SK-N-MC (cell line): ENCODE measurements at regions not wholly inside any gene's neighbourhood (a gene's known extent, or its start where the extent isn't known, plus 50 kb on each side); places are given as distances from the start of the nearest gene placed in this dataset.

Experiments used
- EZH2 ChIP-seq: fragments of 200-600 bp; sonication (generic); IDR thresholded peaks from one replicate; pipeline ENCODE4 v1.6.1; 2017; ENCODE audit warnings: antibody characterized with exemption
- FOXP2 ChIP-seq: optimal IDR thresholded peaks from 2 replicates; pipeline ENCODE3; 2011; ENCODE audit warnings: mild to moderate bottlenecking, moderate library complexity; ENCODE audit not compliant: insufficient read depth; ENCODE audit errors: extremely low read length, control extremely low read depth
- POLR2AphosphoS5 ChIP-seq: IDR thresholded peaks from 2 replicates; pipeline ENCODE4 v1.6.1; 2012; ENCODE audit warnings: mild to moderate bottlenecking, low read depth, low read length, borderline replicate concordance

- TF ChIP-seq POLR2AphosphoS5 (no peak), EZH2 (no peak), FOXP2 (no peak)
These were observed 244.6 kb downstream of the HAO1 start for GRCh38 chr20:7695635-7696034.
